ENCODE measurements at regions not wholly inside any gene's neighbourhood (a gene's known extent, or its start where the extent isn't known, plus 50 kb on each side); places are given as distances from the start of the nearest gene placed in this dataset.
"Not testable (repeated sequence)": the region's sequence is repeated elsewhere in the genome, so short reads cannot be mapped to it uniquely, and the experiment has no call there.

DNA sequence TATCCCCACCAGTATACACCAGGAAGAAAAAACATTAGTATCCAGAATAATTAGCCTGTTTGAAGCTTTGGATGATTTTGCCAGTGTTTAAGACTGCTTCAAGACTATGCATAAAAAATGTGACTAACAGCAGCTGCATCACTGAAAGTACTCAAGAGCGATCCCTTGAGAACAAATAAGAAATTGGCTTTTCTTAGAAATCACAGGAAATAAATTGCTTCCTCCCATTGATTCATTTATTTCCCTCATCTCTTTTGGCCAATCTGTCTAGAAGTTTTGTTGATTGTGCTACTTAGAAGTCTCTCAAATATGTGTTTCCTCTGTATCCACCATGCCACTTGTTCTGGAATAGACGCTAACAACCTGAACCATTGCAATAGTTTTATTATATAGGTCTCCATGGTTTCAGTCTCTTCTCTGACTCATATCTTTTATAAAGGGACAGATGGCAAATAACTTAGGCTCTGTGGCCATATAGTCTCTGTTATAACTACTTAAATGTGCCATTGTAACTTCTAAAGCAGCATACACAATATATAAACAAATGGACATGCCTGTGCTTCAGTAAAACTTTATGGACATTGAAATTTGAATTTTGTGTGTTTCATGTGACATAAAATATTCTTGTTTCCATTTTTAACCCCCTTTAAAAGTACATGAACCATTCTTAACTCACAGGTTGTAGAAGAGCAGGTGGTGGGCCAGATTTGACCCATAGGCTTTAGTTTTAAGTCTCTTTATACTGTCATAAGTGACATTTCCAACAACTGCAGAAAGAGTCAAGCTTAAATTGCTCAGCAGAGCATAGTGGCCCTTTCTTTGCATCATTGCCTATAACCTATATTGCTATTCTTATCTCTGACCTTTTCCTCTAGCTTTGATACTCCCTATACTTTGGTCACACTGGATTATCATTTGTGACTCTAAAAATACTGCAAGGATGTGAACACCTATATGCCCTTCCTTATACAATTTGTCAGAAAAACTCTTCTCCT is 123.9 kb downstream of the MC4R start:
- Histone ChIP-seq H3K36me3 (ENCODE audit: control insufficient read depth, insufficient read depth, low read length) (no peaks in the 10 kb centered on the region), H3K4me3 (ENCODE audit: low read depth, low read length) (no peak overlapping the region), H3K9me3 (ENCODE audit: control insufficient read depth, insufficient read depth, low read length) (no peaks in the 10 kb centered on the region), H3K9ac (ENCODE audit: low read depth, low read length) (no peak overlapping the region), H3K4me1 (ENCODE audit: control insufficient read depth, insufficient read depth, low read length) (no peaks in the 10 kb centered on the region; the same call in 1 of the 2 replicates), H3K27ac (ENCODE audit: low read depth, low read length) (no peak overlapping the region), H3K27me3 (ENCODE audit: control insufficient read depth, insufficient read depth, low read length) (no peaks in the 10 kb centered on the region)

DNA sequence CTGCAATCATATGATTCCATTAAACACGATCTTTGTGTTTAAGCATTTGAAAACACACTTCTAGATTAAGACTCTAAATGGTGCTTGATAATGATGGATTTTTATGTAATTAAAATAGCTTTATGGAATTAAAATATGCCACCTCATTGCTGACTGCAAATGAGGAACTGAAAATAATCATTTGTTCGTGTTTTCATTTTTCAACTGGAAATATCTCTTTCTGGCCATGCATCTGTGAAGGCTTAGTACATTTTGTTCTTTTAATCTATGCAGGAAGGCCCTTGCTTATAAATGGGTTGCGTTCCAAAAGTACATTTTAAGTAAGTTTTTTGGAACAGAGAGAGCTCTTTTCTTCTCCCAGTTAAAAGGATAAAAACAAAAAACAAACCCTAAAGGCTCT is 125.5 kb downstream of the MC4R start:
- no peaks in the 10 kb centered on the region for H3K27me3 ChIP-seq (ENCODE audit: control insufficient read depth, insufficient read depth, low read length)
- no peaks in the 10 kb centered on the region for H3K9me3 ChIP-seq (ENCODE audit: control insufficient read depth, insufficient read depth, low read length)
- no peak overlapping the region for H3K9ac ChIP-seq (ENCODE audit: low read depth, low read length)

DNA sequence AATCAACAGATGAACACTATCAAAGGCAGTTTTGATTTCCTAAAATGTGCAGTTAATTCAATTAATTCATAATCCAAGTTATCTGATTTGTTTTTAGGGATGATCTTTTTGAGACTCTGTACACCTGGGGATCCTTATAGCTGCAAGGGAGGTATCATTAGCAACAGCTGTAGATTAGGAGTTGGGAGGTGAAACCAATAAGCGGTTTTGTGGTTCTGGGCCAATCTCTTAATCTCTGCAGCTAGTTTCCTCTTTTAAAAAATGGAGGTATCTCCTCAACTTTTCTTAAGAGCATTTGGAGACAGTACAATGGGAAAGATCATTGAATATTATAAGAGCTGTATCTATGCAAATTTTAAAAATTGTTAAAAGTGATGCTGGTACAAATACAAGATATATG is 126.0 kb downstream of the MC4R start:
- Histone ChIP-seq H3K4me1 (ENCODE audit: control insufficient read depth, insufficient read depth, low read length) (no peaks in the 10 kb centered on the region; the same call in 1 of the 2 replicates), H3K4me3 (ENCODE audit: low read depth, low read length) (no peak overlapping the region), H3K27ac (ENCODE audit: low read depth, low read length) (no peak overlapping the region), H3K27me3 (ENCODE audit: control insufficient read depth, insufficient read depth, low read length) (no peaks in the 10 kb centered on the region), H3K36me3 (ENCODE audit: control insufficient read depth, insufficient read depth, low read length) (no peaks in the 10 kb centered on the region), H3K9ac (ENCODE audit: low read depth, low read length) (no peak overlapping the region), H3K9me3 (ENCODE audit: control insufficient read depth, insufficient read depth, low read length) (no peaks in the 10 kb centered on the region)

More for the DNA sequence above, 125.5 kb downstream of the MC4R start:
- Histone ChIP-seq H3K27ac (ENCODE audit: low read depth, low read length) (no peak overlapping the region), H3K4me1 (ENCODE audit: control insufficient read depth, insufficient read depth, low read length) (no peaks in the 10 kb centered on the region; the same call in 1 of the 2 replicates), H3K4me3 (ENCODE audit: low read depth, low read length) (no peak overlapping the region), H3K36me3 (ENCODE audit: control insufficient read depth, insufficient read depth, low read length) (no peaks in the 10 kb centered on the region)

DNA sequence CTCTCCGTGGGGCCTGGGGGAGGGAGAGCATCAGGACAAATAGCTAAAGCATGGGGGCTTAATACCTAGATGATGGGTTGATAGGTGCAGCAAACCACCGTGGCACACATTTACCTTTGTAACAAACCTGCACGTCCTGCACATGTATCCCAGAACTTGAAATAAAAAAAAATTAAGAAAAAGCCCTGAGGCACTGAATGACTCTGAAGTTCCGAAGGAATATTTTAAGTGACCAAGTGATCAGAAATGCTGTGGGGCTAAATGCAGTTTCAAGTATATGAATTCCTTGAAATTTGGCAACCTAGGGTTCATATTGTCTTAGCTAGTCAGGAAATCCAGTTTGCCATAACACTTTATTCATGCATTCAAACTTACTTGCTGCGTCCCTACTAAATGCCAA is 127.5 kb downstream of the MC4R start:
- Histone ChIP-seq H3K9ac (ENCODE audit: low read depth, low read length) (no peak overlapping the region), H3K27me3 (ENCODE audit: control insufficient read depth, insufficient read depth, low read length) (no peaks in the 10 kb centered on the region), H3K36me3 (ENCODE audit: control insufficient read depth, insufficient read depth, low read length) (no peaks in the 10 kb centered on the region), H3K4me3 (ENCODE audit: low read depth, low read length) (no peak overlapping the region), H3K27ac (ENCODE audit: low read depth, low read length) (no peak overlapping the region), H3K4me1 (ENCODE audit: control insufficient read depth, insufficient read depth, low read length) (no peaks in the 10 kb centered on the region; the same call in 1 of the 2 replicates), H3K9me3 (ENCODE audit: control insufficient read depth, insufficient read depth, low read length) (no peaks in the 10 kb centered on the region)

DNA sequence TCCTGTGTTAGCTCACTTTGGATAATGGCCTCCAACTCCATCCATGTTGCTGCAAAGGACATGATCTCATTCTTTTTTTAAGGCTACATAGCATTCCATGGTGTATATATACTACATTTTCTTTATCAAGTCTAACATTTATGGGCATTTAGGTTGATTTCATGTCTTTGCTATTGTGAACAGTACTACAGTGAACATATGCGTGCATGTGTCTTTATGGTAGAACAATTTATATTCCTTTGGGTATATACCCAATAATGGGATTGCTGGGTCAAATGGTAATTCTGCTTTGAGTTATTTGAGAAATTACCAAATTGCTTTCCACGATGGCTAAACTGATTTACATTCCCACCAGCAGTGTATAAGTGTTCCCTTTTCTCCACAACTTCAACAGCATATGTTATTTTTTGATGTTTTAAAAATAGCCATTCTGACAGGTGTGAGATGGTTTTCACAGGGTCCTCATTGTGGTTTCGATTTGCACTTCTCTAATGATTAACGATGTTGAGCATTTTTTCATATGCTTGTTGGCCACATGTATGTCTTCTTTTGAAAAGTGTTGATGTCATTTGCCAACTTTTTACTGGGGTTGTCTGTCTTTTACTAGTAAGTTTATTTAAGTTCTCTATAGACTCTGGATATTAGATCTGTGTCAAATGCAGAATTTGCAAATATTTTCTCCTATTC is 133.4 kb downstream of the MC4R start:
- H3K4me1 ChIP-seq (ENCODE audit: control insufficient read depth, insufficient read depth, low read length); H3K9ac ChIP-seq (ENCODE audit: low read depth, low read length); H3K27ac ChIP-seq (ENCODE audit: low read depth, low read length); H3K27me3 ChIP-seq (ENCODE audit: control insufficient read depth, insufficient read depth, low read length); H3K4me3 ChIP-seq (ENCODE audit: low read depth, low read length); H3K36me3 ChIP-seq (ENCODE audit: control insufficient read depth, insufficient read depth, low read length); H3K9me3 ChIP-seq (ENCODE audit: control insufficient read depth, insufficient read depth, low read length): not testable (repeated sequence)

DNA sequence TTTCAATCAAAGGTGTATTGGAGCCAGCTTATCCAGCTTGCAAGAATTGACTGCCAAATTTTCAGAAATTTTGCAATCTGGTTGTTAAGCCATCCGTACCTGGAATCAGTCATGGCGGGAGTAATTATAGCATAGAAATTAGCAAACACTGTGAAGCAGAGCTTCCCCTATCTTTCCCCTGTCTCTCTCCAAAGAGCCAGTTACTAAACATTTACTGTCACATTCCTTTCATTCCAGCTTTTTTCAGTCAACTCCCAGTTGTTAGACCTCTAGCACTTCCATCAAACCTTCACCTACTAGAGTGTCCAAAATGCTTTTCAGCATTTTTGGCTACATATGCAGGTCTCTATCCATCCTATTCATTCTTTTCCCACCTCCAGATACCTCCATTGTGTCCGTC is 137.4 kb downstream of the MC4R start:
- no peaks in the 10 kb centered on the region for H3K27me3 ChIP-seq (ENCODE audit: control insufficient read depth, insufficient read depth, low read length)
- no peaks in the 10 kb centered on the region for H3K36me3 ChIP-seq (ENCODE audit: control insufficient read depth, insufficient read depth, low read length)
- H3K9me3 ChIP-seq (ENCODE audit: control insufficient read depth, insufficient read depth, low read length) = no peaks in the 10 kb centered on the region
- H3K9ac ChIP-seq (ENCODE audit: low read depth, low read length) = no peak overlapping the region
- H3K4me1 ChIP-seq (ENCODE audit: control insufficient read depth, insufficient read depth, low read length) = peaks cover 7% of the 10 kb centered on the region
- no peak overlapping the region for H3K4me3 ChIP-seq (ENCODE audit: low read depth, low read length)
- no peak overlapping the region for H3K27ac ChIP-seq (ENCODE audit: low read depth, low read length)

DNA sequence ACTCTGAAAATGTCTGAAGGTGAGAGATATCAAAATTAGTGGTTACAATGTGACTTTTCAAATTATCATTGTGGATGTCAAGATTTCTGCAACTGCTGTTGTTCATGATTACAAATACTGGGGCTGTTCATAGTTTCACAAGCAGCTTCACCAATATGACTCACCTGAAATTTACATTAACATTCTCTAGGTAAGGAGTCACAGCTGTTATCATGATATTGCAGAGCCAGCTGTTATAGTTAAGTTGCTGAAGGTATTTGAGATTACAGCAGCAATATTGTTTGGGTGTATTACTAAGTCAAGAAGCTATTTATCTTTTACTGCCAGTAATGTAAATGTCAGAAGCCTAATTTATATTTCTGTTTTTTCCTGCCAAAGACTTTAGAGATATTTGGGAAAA is 140.0 kb downstream of the MC4R start:
- Histone ChIP-seq H3K9ac (ENCODE audit: low read depth, low read length) (no peak overlapping the region), H3K27ac (ENCODE audit: low read depth, low read length) (no peak overlapping the region), H3K27me3 (ENCODE audit: control insufficient read depth, insufficient read depth, low read length) (no peaks in the 10 kb centered on the region), H3K4me1 (ENCODE audit: control insufficient read depth, insufficient read depth, low read length) (peaks cover 7% of the 10 kb centered on the region), H3K4me3 (ENCODE audit: low read depth, low read length) (no peak overlapping the region), H3K36me3 (ENCODE audit: control insufficient read depth, insufficient read depth, low read length) (no peaks in the 10 kb centered on the region), H3K9me3 (ENCODE audit: control insufficient read depth, insufficient read depth, low read length) (no peaks in the 10 kb centered on the region)

DNA sequence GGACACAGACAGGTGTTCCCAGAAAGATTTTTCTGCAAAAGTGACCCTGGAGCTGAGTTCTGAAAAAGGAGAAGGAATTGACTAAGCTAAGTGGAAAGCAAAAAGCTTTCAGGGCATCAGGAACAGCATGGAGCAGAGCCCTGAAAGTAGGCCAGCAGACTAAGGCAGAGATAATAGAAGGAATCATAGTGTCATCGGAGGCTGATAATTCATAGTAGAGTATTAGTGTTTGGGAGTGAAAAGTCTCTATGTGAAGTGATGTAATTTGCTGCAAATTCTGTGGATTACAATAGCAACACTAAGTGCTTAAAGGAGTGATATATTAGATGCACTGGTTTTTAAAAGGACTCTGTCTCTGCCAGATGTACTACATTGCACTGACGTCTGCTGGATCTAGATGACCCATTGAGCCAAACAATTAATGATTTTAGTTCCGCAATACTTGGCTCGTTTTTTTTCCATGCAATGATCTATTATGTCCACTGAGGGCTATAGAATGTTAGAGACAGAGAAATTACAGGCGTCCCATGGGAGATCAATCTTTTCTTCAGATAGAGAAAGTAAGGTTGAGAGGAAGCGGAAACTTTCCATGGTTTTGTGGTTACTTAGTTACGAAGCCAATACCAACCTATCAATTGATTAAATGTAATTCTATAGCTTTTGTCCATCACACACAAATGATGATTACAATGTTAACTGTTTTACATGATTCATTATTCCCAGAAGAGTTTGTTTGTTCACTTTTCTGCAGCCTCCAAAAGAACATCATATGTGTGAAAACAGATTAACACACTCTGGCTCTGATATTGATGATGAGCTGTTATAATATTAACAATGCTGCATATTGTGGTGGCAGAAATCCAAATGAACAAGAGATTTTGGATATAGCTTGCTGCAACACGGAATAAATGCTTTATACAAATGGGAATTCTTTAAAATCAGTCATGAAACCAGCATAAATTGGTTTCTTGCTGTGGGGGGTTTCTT is 143.7 kb downstream of the MC4R start:
- Histone ChIP-seq H3K9ac (ENCODE audit: low read depth, low read length) (no peak overlapping the region), H3K36me3 (ENCODE audit: control insufficient read depth, insufficient read depth, low read length) (no peaks in the 10 kb centered on the region), H3K4me1 (ENCODE audit: control insufficient read depth, insufficient read depth, low read length) (no peaks in the 10 kb centered on the region; the same call in 1 of the 2 replicates), H3K4me3 (ENCODE audit: low read depth, low read length) (no peak overlapping the region), H3K27me3 (ENCODE audit: control insufficient read depth, insufficient read depth, low read length) (no peaks in the 10 kb centered on the region), H3K27ac (ENCODE audit: low read depth, low read length) (no peak overlapping the region), H3K9me3 (ENCODE audit: control insufficient read depth, insufficient read depth, low read length) (no peaks in the 10 kb centered on the region)

DNA sequence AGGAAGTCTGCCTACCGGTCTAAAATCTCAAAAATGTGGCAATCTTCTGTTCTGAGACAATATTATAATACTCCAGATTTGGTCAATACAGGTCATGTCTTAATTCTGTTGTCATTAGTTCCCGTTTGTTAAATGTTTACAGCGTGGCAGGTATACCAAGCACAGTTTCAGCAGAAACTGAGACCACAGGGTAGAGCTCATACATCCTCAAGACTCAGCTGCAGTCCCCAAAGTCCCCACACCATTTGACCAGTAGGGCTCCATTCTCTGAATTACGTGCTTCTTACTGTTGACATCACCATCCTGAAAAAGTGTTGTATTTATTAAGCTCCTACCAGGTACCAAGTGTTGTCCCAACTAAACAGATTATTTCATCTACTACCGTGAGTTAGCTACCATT is 157.1 kb downstream of the MC4R start:
- Histone ChIP-seq H3K9me3 (ENCODE audit: control insufficient read depth, insufficient read depth, low read length) (no peaks in the 10 kb centered on the region), H3K4me3 (ENCODE audit: low read depth, low read length) (no peak overlapping the region), H3K36me3 (ENCODE audit: control insufficient read depth, insufficient read depth, low read length) (no peaks in the 10 kb centered on the region), H3K4me1 (ENCODE audit: control insufficient read depth, insufficient read depth, low read length) (no peaks in the 10 kb centered on the region), H3K27me3 (ENCODE audit: control insufficient read depth, insufficient read depth, low read length) (no peaks in the 10 kb centered on the region), H3K9ac (ENCODE audit: low read depth, low read length) (no peak overlapping the region), H3K27ac (ENCODE audit: low read depth, low read length) (no peak overlapping the region)

DNA sequence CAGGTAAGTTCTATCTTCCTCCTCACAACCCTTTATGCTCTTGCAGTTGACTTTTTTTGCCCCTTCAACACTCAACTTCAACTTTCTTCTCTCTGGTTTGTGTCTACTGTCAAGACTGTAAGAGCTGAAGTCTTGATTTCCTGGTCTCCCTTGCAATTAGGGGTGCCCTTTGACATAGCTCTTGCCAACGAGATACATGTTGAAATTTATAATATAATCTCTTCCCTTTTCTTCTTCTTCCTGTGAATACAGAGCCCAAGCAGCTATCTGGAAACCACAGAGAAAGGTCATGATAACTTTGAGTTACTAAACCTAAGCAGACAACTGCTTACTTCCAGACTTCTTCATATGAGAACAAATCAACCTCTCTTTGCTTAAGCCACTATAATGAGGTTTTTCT is 163.5 kb downstream of the MC4R start:
- H3K9me3 ChIP-seq (ENCODE audit: control insufficient read depth, insufficient read depth, low read length) = no peaks in the 10 kb centered on the region
- H3K27me3 ChIP-seq (ENCODE audit: control insufficient read depth, insufficient read depth, low read length) = no peaks in the 10 kb centered on the region
- no peak overlapping the region for H3K27ac ChIP-seq (ENCODE audit: low read depth, low read length)
- H3K9ac ChIP-seq (ENCODE audit: low read depth, low read length) = no peak overlapping the region
- no peak overlapping the region for H3K4me3 ChIP-seq (ENCODE audit: low read depth, low read length)
- no peaks in the 10 kb centered on the region for H3K4me1 ChIP-seq (ENCODE audit: control insufficient read depth, insufficient read depth, low read length)
- no peaks in the 10 kb centered on the region for H3K36me3 ChIP-seq (ENCODE audit: control insufficient read depth, insufficient read depth, low read length)
